OCI-LY7 (cell line): ENCODE measurements at regions not wholly inside any gene's neighbourhood (a gene's known extent, or its start where the extent isn't known, plus 50 kb on each side); places are given as distances from the start of the nearest gene placed in this dataset.

Experiments used
- BruUV-seq: library from RNA; stranded (reverse); fragments of 400-500 nt; replicated peaks from 2 replicates; lab custom pipeline; 2021; lab: Mats Ljungman, UMichigan
- CTCF ChIA-PET: fragments of 300-600 bp; sonication (Branson Sonifier 250); formaldehyde crosslinking; loops from one replicate; lab custom pipeline; 2022; ENCODE audit warnings: antibody characterized with exemption; ENCODE audit not compliant: unreplicated experiment; lab: Charles Lee
- POLR2A ChIA-PET: fragments of 300-600 bp; sonication (Branson Sonifier 250); formaldehyde crosslinking; loops from one replicate; lab custom pipeline; 2022; ENCODE audit warnings: antibody characterized with exemption; lab: Charles Lee
- DNase-seq: peaks from one replicate; pipeline ENCODE4 v3.0.0-alpha.2; 2015; ENCODE audit warnings: low spot score
- H2AFZ ChIP-seq: fragments of 200-600 bp; sonication (generic), shearing (Covaris generic); 2 replicates; pipeline ENCODE4 v1.6.1; 2014; ENCODE audit warnings: mild to moderate bottlenecking, antibody characterized with exemption, low read length, moderate library complexity
- H3K27ac ChIP-seq: fragments of 200-600 bp; sonication (generic); 2 replicates; pipeline ENCODE4 v1.5.1; 2014; ENCODE audit warnings: mixed run types, low read depth, mild to moderate bottlenecking, moderate library complexity, low read length, inconsistent platforms; ENCODE audit not compliant: poor library complexity, severe bottlenecking
- H3K36me3 ChIP-seq: fragments of 200-600 bp; sonication (generic); 2 replicates; pipeline ENCODE4 v1.6.1; 2014; ENCODE audit warnings: mild to moderate bottlenecking, antibody characterized with exemption, low read length, moderate library complexity, mixed read lengths; ENCODE audit not compliant: insufficient read depth
- H3K4me1 ChIP-seq: fragments of 200-600 bp; sonication (generic); 2 replicates; pipeline ENCODE4 v1.5.1; 2014; ENCODE audit warnings: mild to moderate bottlenecking, low read length; ENCODE audit not compliant: insufficient read depth, poor library complexity, severe bottlenecking
- H3K4me2 ChIP-seq: fragments of 200-600 bp; sonication (generic); 2 replicates; pipeline ENCODE4 v1.6.1; 2014; ENCODE audit warnings: mild to moderate bottlenecking, low read length
- H3K4me3 ChIP-seq: fragments of 200-600 bp; sonication (generic); 2 replicates; pipeline ENCODE4 v1.5.1; 2014; ENCODE audit warnings: mild to moderate bottlenecking, low read depth, low read length; ENCODE audit not compliant: poor library complexity, severe bottlenecking
- H3K79me2 ChIP-seq: fragments of 200-600 bp; sonication (generic); 2 replicates; pipeline ENCODE4 v1.6.1; 2016; ENCODE audit warnings: low read depth, mild to moderate bottlenecking, low read length, moderate library complexity, mixed read lengths; ENCODE audit not compliant: insufficient read depth
- H3K9me2 ChIP-seq: fragments of 200-600 bp; sonication (generic); 2 replicates; pipeline ENCODE4 v1.6.1; 2016; ENCODE audit warnings: mild to moderate bottlenecking, low read length, mixed read lengths; ENCODE audit not compliant: insufficient read depth
- H3K9me3 ChIP-seq: fragments of 200-600 bp; sonication (generic); 2 replicates; pipeline ENCODE4 v1.6.1; 2014; ENCODE audit warnings: mild to moderate bottlenecking, mixed run types, low read length, mixed read lengths
- H4K20me1 ChIP-seq: fragments of 200-600 bp; sonication (generic); 2 replicates; pipeline ENCODE4 v1.6.1; 2014; ENCODE audit warnings: mild to moderate bottlenecking, antibody characterized with exemption, low read length, moderate library complexity, mixed read lengths; ENCODE audit not compliant: insufficient read depth
- EZH2phosphoT487 ChIP-seq: fragments of 200-600 bp; sonication (generic); IDR thresholded peaks from 2 replicates; pipeline ENCODE4 v1.6.1; 2018; ENCODE audit warnings: low read depth, borderline replicate concordance, mild to moderate bottlenecking, mixed run types, antibody characterized with exemption, low read length, moderate library complexity, mixed read lengths
- intact Hi-C: fragments of 100-400 bp; cut with micrococcal nuclease; formaldehyde crosslinking; loops from one replicate; pipeline ENCODE4 v1.10.0; 2022; ENCODE audit not compliant: unreplicated experiment
- TF ChIP-seq, protein P1 (sequence below): fragments of 200-600 bp; sonication (generic); conservative IDR thresholded peaks from 2 replicates; pipeline ENCODE4 v1.5.1; 2014; ENCODE audit warnings: mild to moderate bottlenecking, antibody characterized with exemption, low read length, moderate library complexity, mixed read lengths

DNA sequence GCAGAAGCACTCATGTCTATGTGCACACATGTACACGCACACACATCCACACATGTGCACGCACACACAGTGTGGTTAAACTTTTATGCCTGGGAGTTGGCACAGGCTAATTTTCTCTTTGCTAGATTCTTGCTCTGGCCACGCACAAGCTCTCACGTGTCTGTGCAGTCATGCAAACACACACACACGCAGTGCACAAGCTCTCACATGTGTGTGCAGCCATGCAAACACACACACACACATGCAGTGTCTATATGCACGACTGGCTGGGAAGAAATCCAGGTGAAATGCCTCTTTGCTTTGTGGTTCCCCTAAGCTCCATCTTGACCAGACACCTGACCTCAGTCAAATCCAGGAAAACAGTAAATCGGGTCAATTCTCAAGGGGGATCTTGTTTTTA is 138.0 kb downstream of the SHOX start:
- Histone ChIP-seq H3K9me3 (no peaks in the 10 kb centered on the region), H3K4me1 (peaks cover 29% of the 10 kb centered on the region), H3K4me2 (no peak overlapping the region), H3K79me2 (no peaks in the 10 kb centered on the region), H3K4me3 (no peak overlapping the region), H3K27ac (no peak overlapping the region), H4K20me1 (no peaks in the 10 kb centered on the region), H3K9me2 (no peaks in the 10 kb centered on the region), H3K36me3 (no peaks in the 10 kb centered on the region), H2AFZ (no peak overlapping the region)
- ChIA-PET CTCF (no interaction called here), POLR2A (no interaction called here)
- no TSS peak for BruUV-seq
- intact Hi-C loops = no loop called here
- DNase-seq = no peak
- TF ChIP-seq EZH2phosphoT487 = no peak
- TF ChIP-seq, protein P1, sequence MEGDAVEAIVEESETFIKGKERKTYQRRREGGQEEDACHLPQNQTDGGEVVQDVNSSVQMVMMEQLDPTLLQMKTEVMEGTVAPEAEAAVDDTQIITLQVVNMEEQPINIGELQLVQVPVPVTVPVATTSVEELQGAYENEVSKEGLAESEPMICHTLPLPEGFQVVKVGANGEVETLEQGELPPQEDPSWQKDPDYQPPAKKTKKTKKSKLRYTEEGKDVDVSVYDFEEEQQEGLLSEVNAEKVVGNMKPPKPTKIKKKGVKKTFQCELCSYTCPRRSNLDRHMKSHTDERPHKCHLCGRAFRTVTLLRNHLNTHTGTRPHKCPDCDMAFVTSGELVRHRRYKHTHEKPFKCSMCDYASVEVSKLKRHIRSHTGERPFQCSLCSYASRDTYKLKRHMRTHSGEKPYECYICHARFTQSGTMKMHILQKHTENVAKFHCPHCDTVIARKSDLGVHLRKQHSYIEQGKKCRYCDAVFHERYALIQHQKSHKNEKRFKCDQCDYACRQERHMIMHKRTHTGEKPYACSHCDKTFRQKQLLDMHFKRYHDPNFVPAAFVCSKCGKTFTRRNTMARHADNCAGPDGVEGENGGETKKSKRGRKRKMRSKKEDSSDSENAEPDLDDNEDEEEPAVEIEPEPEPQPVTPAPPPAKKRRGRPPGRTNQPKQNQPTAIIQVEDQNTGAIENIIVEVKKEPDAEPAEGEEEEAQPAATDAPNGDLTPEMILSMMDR = no peak

DNA sequence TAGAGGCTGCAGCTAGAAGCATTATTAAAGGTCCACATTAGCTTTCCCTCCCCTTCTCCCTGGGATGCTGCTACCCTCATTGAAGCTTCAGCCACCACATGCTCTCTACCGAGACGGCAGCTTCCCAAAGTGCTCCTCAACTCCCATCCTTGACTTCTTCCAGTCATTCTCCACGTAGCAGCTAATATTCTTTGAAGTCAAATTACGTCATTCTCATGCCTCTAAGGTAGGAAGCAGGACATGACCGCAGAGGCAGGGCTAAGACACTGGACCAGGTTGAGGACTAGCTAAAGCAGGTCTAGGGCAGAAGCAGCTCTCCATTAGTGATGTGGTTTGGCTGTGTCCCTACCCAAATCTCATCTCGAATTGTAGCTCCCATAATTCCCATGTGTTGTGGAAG is 128.3 kb downstream of the SHOX start:
- Histone ChIP-seq H3K9me3 (no peaks in the 10 kb centered on the region), H4K20me1 (no peaks in the 10 kb centered on the region), H3K27ac (no peak overlapping the region), H3K4me3 (no peak overlapping the region), H3K9me2 (no peaks in the 10 kb centered on the region), H3K79me2 (no peaks in the 10 kb centered on the region), H3K4me2 (no peak overlapping the region), H2AFZ (no peak overlapping the region), H3K4me1 (no peaks in the 10 kb centered on the region), H3K36me3 (no peaks in the 10 kb centered on the region)
- ChIA-PET CTCF (no interaction called here), POLR2A (no interaction called here)
- BruUV-seq = no TSS peak
- no peak for TF ChIP-seq EZH2phosphoT487
- TF ChIP-seq, protein P1 = no peak
- intact Hi-C loops = no loop called here
- DNase-seq = no peak

DNA sequence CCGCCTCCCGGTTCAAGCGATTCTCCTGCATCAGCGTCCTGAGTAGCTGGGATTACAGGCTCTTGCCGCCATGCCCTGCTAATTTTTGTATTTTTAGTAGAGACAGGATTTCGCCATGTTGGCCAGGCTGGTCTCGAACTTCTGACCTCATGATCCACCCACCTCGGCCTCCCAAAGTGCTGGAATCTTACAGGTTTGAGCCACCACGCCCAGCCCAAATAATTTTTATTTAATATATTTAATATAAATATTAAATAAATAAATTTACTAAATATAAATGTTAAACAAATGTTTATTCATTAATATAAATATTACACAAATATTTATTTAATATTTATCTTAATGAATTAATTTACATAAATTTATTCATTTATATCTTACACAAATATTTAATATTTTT is 120.2 kb downstream of the SHOX start:
- Histone ChIP-seq H3K79me2 (no peaks in the 10 kb centered on the region), H4K20me1 (no peaks in the 10 kb centered on the region), H3K4me3 (no peak overlapping the region), H3K27ac (no peak overlapping the region), H2AFZ (no peak overlapping the region), H3K36me3 (no peaks in the 10 kb centered on the region), H3K9me3 (no peaks in the 10 kb centered on the region), H3K9me2 (no peaks in the 10 kb centered on the region), H3K4me2 (no peak overlapping the region), H3K4me1 (no peaks in the 10 kb centered on the region)
- ChIA-PET POLR2A (no interaction called here), CTCF (no interaction called here)
- BruUV-seq = no TSS peak
- intact Hi-C loops = no loop called here
- TF ChIP-seq, protein P1 = no peak
- TF ChIP-seq EZH2phosphoT487 = no peak
- DNase-seq = no peak
